Testis (tissue), 2 donors: ENCODE measurements at regions not wholly inside any gene's neighbourhood (a gene's known extent, or its start where the extent isn't known, plus 50 kb on each side); places are given as distances from the start of the nearest gene placed in this dataset.

Experiments
- CTCF ChIP-seq, 3 experiments: fragments of 450-650 bp in 2 of 3; fragments of 200-600 bp in 1 of 3; sonication (generic) in 1 of 3; IDR thresholded peaks; one replicate each; pipeline ENCODE4 v1.5.1; 2016 to 2019; ENCODE audit warnings: antibody characterized with exemption in 3 of 3, mild to moderate bottlenecking in 2 of 3, moderate library complexity in 1 of 3
- POLR2A ChIP-seq: fragments of 450-650 bp; IDR thresholded peaks from one replicate; pipeline ENCODE4 v1.6.1; 2017; ENCODE audit warnings: antibody characterized with exemption, mild to moderate bottlenecking, moderate library complexity

DNA sequence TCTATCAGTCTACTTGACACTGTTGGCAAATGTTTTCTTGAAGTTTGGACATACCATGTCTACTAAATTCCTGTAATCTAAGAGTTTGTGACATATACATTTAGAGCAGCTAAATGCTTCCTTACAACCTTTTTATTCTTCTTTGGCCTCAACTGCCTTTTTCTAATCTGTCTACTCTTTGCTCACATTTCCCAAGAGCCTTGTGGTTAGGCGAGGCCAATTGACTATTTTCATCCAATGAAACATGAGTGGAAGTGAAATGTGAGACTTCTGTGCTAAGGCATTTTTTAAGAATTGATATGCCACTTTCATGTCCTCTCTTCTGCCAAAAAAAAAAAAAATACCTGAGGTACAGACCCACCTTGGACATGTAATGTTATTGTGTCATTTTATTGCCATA lies 158.2 kb upstream of the MCHR2 start:
- TF ChIP-seq CTCF (IDR thresholded peaks at IDR 0.05) (no peak), POLR2A (no peak)
